ENCODE measurements at regions not wholly inside any gene's neighbourhood (a gene's known extent, or its start where the extent isn't known, plus 50 kb on each side); places are given as distances from the start of the nearest gene placed in this dataset.

- DNase-seq: no peak
Observed at GRCh38 chr2:42969231-42970150, 177.1 kb upstream of the HAAO start.

- DNase-seq: no peak
Observed at GRCh38 chr2:42967959-42968674, 175.7 kb upstream of the HAAO start.

- DNase-seq: no peak
Observed at GRCh38 chr2:42965910-42966309, 173.5 kb upstream of the HAAO start.

GRCh38 chr2:42965196-42965595 lies 172.8 kb upstream of the HAAO start:
- DNase-seq: no peak

GRCh38 chr2:42964439-42965083 lies 172.2 kb upstream of the HAAO start:
- peak; percentile 28 for DNase-seq

- no peak for DNase-seq
Observed at GRCh38 chr2:42963452-42964068, 171.2 kb upstream of the HAAO start.

GRCh38 chr2:42962508-42962953 lies 170.1 kb upstream of the HAAO start:
- DNase-seq: no peak

GRCh38 chr2:42961961-42962360 lies 169.6 kb upstream of the HAAO start:
- DNase-seq: no peak

- no peak for DNase-seq
Observed at GRCh38 chr2:42961385-42961811, 169.0 kb upstream of the HAAO start.

- no peak for DNase-seq
Observed at GRCh38 chr2:42960842-42961180, 168.4 kb upstream of the HAAO start.

- no peak for DNase-seq
Observed at GRCh38 chr2:42960002-42960841, 167.8 kb upstream of the HAAO start.

- DNase-seq: no peak
Observed at GRCh38 chr2:42959234-42960001, 167.0 kb upstream of the HAAO start.

GRCh38 chr2:42958741-42959233 lies 166.4 kb upstream of the HAAO start:
- no peak for DNase-seq

- DNase-seq: no peak
Observed at GRCh38 chr2:42957861-42958301, 165.5 kb upstream of the HAAO start.

GRCh38 chr2:42957109-42957860 lies 164.9 kb upstream of the HAAO start:
- DNase-seq: no peak

- no peak for DNase-seq
Observed at GRCh38 chr2:42954227-42954962, 162.0 kb upstream of the HAAO start.

GRCh38 chr2:42953216-42953615 lies 160.8 kb upstream of the HAAO start:
- DNase-seq: no peak

- no peak for DNase-seq
Observed at GRCh38 chr2:42951263-42951938, 159.0 kb upstream of the HAAO start.

GRCh38 chr2:42949125-42949524 lies 156.7 kb upstream of the HAAO start:
- no peak for DNase-seq

Measured in NCI-H1092 (cell line).